ENCODE measurements at regions not wholly inside any gene's neighbourhood (a gene's known extent, or its start where the extent isn't known, plus 50 kb on each side); places are given as distances from the start of the nearest gene placed in this dataset.

GRCh38 chr12:88982694-88983093 is 369.6 kb downstream of the DUSP6 start:
- TF ChIP-seq CTCF (IDR thresholded peaks at IDR 0.05) (no peak), POLR2A (IDR thresholded peaks at IDR 0.05) (no peak)
- no peak for DNase-seq (ENCODE audit: low spot score in 2 of 2)
- intact Hi-C loops (cut with DNase I; ENCODE audit: low total_unique reads) = no loop called here
- WGBS, 2 donors = 85 to 96% methylated on average over 1 of the region's 1 CpG
- H3K4me3 ChIP-seq (ENCODE audit: low read depth, poor library complexity, severe bottlenecking) = no peak overlapping the region

- no peak for TF ChIP-seq POLR2A (IDR thresholded peaks at IDR 0.05)
- no peak for DNase-seq (ENCODE audit: low spot score in 2 of 2)
- H3K4me3 ChIP-seq (ENCODE audit: low read depth, poor library complexity, severe bottlenecking) = no peak overlapping the region
- WGBS, 2 donors = 65 to 85% methylated on average over 2 of the region's 2 CpGs
- intact Hi-C loops (cut with DNase I; ENCODE audit: low total_unique reads) = no loop called here
Observed at GRCh38 chr12:88977115-88977514, 375.2 kb downstream of the DUSP6 start.

- 94 to 97% methylated on average over 1 of the region's 1 CpG for WGBS, 2 donors
- H3K4me3 ChIP-seq (ENCODE audit: low read depth, poor library complexity, severe bottlenecking) = no peak overlapping the region
- no peak for TF ChIP-seq CTCF (IDR thresholded peaks at IDR 0.05)
- DNase-seq (ENCODE audit: low spot score in 2 of 2) = no peak
- intact Hi-C loops (cut with DNase I; ENCODE audit: low total_unique reads) = no loop called here
Observed at GRCh38 chr12:88973998-88974397, 378.3 kb downstream of the DUSP6 start.

- H3K4me3 ChIP-seq (ENCODE audit: low read depth, poor library complexity, severe bottlenecking) = no peak overlapping the region
- intact Hi-C loops (cut with DNase I; ENCODE audit: low total_unique reads) = no loop called here
- DNase-seq (ENCODE audit: low spot score in 2 of 2) = no peak
- 68 to 78% methylated on average over 1 of the region's 1 CpG for WGBS, 2 donors
- TF ChIP-seq CTCF (IDR thresholded peaks at IDR 0.05) = no peak
- no peak for TF ChIP-seq POLR2A (IDR thresholded peaks at IDR 0.05)
Observed at GRCh38 chr12:88970740-88971139, 381.6 kb downstream of the DUSP6 start.

GRCh38 chr12:88969127-88969526 is 383.2 kb downstream of the DUSP6 start:
- no peak for DNase-seq (ENCODE audit: low spot score in 2 of 2)
- H3K4me3 ChIP-seq (ENCODE audit: low read depth, poor library complexity, severe bottlenecking) = no peak overlapping the region
- intact Hi-C loops (cut with DNase I; ENCODE audit: low total_unique reads) = no loop called here
- WGBS, 2 donors = 97 to 98% methylated on average over 5 of the region's 5 CpGs
- TF ChIP-seq POLR2A (IDR thresholded peaks at IDR 0.05) = no peak

GRCh38 chr12:88960213-88960878 is 380.1 kb upstream of the KITLG start:
- WGBS, 2 donors = 75 to 84% methylated on average over 2 of the region's 2 CpGs
- intact Hi-C loops (cut with DNase I; ENCODE audit: low total_unique reads) = no loop called here

More at GRCh38 chr12:88960213-88960878, 380.1 kb upstream of the KITLG start:
- TF ChIP-seq CTCF (IDR thresholded peaks at IDR 0.05) = no peak
- TF ChIP-seq POLR2A (IDR thresholded peaks at IDR 0.05) = no peak
- no peak overlapping the region for H3K4me3 ChIP-seq (ENCODE audit: low read depth, poor library complexity, severe bottlenecking)
- DNase-seq (ENCODE audit: low spot score in 2 of 2) = no peak

All from lower leg skin (tissue), 4 donors.